Loucy (cell line): ENCODE measurements at regions not wholly inside any gene's neighbourhood (a gene's known extent, or its start where the extent isn't known, plus 50 kb on each side); places are given as distances from the start of the nearest gene placed in this dataset.

Experiments
- H2AFZ ChIP-seq: fragments of 200-600 bp; sonication (generic); 2 replicates; pipeline ENCODE4 v1.6.0; 2016; ENCODE audit warnings: antibody characterized with exemption, mild to moderate bottlenecking, low read length, moderate library complexity
- H3F3A ChIP-seq: fragments of 200-600 bp; 2 replicates; pipeline ENCODE4 v1.6.0; 2016; ENCODE audit warnings: antibody characterized with exemption, low read depth, mild to moderate bottlenecking
- H3K27me3 ChIP-seq: fragments of 200-600 bp; sonication (generic); 2 replicates; pipeline ENCODE4 v1.6.1; 2014; ENCODE audit warnings: low read length, mild to moderate bottlenecking; ENCODE audit not compliant: insufficient read depth, poor library complexity, severe bottlenecking
- H3K36me3 ChIP-seq: fragments of 200-600 bp; sonication (generic); 2 replicates; pipeline ENCODE4 v1.6.1; 2016; ENCODE audit warnings: low read length; ENCODE audit not compliant: insufficient read depth
- H3K4me1 ChIP-seq: fragments of 200-600 bp; sonication (generic); 2 replicates; pipeline ENCODE4 v1.5.1; 2014; ENCODE audit warnings: low read length, mild to moderate bottlenecking; ENCODE audit not compliant: insufficient read depth, poor library complexity, severe bottlenecking
- H3K4me2 ChIP-seq: fragments of 200-600 bp; sonication (generic); 2 replicates; pipeline ENCODE4 v1.6.0; 2014; ENCODE audit warnings: antibody characterized with exemption, low read length, low read depth, mild to moderate bottlenecking; ENCODE audit not compliant: poor library complexity, severe bottlenecking
- H3K4me3 ChIP-seq: fragments of 200-600 bp; sonication (generic); 2 replicates; pipeline ENCODE4 v1.5.1; 2014; ENCODE audit warnings: low read length, mild to moderate bottlenecking, mixed read lengths; ENCODE audit not compliant: poor library complexity, severe bottlenecking
- H3K79me2 ChIP-seq: fragments of 200-600 bp; sonication (generic); 2 replicates; pipeline ENCODE4 v1.6.1; 2014; ENCODE audit warnings: low read length; ENCODE audit not compliant: insufficient read depth
- H3K9ac ChIP-seq: fragments of 200-600 bp; sonication (generic); 2 replicates; pipeline ENCODE4 v1.6.0; 2014; ENCODE audit warnings: mild to moderate bottlenecking, low read depth, low read length, moderate library complexity; ENCODE audit not compliant: poor library complexity, severe bottlenecking
- H3K9me2 ChIP-seq: fragments of 200-600 bp; sonication (generic); replicated peaks from 2 replicates; pipeline ENCODE4 v1.6.1; 2016; ENCODE audit warnings: low read depth, low read length, mixed read lengths
- H3K9me3 ChIP-seq: fragments of 200-600 bp; sonication (generic); 2 replicates; pipeline ENCODE4 v1.6.1; 2014; ENCODE audit warnings: mild to moderate bottlenecking, antibody characterized with exemption, low read length, low read depth; ENCODE audit not compliant: insufficient read depth
- H4K20me1 ChIP-seq: fragments of 200-600 bp; sonication (generic); 2 replicates; pipeline ENCODE4 v1.6.0; 2014; ENCODE audit warnings: antibody characterized with exemption, low read length, mild to moderate bottlenecking; ENCODE audit not compliant: insufficient read depth, poor library complexity, severe bottlenecking
- EZH2phosphoT487 ChIP-seq: fragments of 200-600 bp; IDR thresholded peaks from 2 replicates; pipeline ENCODE4 v1.6.1; 2018; ENCODE audit warnings: antibody characterized with exemption, mild to moderate bottlenecking, moderate library complexity, borderline replicate concordance
- TF ChIP-seq, protein P1 (sequence below): fragments of 200-600 bp; sonication (generic); conservative IDR thresholded peaks from 2 replicates; pipeline ENCODE4 v1.5.1; 2014; ENCODE audit warnings: mild to moderate bottlenecking, antibody characterized with exemption, low read length

- no peak overlapping the region for H3K9ac ChIP-seq
- no peaks in the 10 kb centered on the region for H3K36me3 ChIP-seq
- no peaks in the 10 kb centered on the region for H3K27me3 ChIP-seq
- H2AFZ ChIP-seq, result no peak overlapping the region
- TF ChIP-seq, protein P1, sequence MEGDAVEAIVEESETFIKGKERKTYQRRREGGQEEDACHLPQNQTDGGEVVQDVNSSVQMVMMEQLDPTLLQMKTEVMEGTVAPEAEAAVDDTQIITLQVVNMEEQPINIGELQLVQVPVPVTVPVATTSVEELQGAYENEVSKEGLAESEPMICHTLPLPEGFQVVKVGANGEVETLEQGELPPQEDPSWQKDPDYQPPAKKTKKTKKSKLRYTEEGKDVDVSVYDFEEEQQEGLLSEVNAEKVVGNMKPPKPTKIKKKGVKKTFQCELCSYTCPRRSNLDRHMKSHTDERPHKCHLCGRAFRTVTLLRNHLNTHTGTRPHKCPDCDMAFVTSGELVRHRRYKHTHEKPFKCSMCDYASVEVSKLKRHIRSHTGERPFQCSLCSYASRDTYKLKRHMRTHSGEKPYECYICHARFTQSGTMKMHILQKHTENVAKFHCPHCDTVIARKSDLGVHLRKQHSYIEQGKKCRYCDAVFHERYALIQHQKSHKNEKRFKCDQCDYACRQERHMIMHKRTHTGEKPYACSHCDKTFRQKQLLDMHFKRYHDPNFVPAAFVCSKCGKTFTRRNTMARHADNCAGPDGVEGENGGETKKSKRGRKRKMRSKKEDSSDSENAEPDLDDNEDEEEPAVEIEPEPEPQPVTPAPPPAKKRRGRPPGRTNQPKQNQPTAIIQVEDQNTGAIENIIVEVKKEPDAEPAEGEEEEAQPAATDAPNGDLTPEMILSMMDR, result no peak
- no peak for TF ChIP-seq EZH2phosphoT487
- H4K20me1 ChIP-seq, result no peaks in the 10 kb centered on the region
- H3K9me2 ChIP-seq, result no peaks in the 10 kb centered on the region
- H3K9me3 ChIP-seq, result no peaks in the 10 kb centered on the region
- no peak overlapping the region for H3K4me3 ChIP-seq
- H3K79me2 ChIP-seq, result no peaks in the 10 kb centered on the region
- H3K4me2 ChIP-seq, result no peak overlapping the region
- H3K4me1 ChIP-seq, result no peaks in the 10 kb centered on the region
- no peaks in the 10 kb centered on the region for H3F3A ChIP-seq
Measured at GRCh38 chr16:64196444-64196843, 925.4 kb downstream of the CDH11 start.

- no peaks in the 10 kb centered on the region for H3K79me2 ChIP-seq
- H2AFZ ChIP-seq, result no peak overlapping the region
- no peak overlapping the region for H3K9ac ChIP-seq
- no peaks in the 10 kb centered on the region for H3K27me3 ChIP-seq
- TF ChIP-seq, protein P1, result no peak
- TF ChIP-seq EZH2phosphoT487, result no peak
- no peaks in the 10 kb centered on the region for H3F3A ChIP-seq
- H3K36me3 ChIP-seq, result no peaks in the 10 kb centered on the region
- no peaks in the 10 kb centered on the region for H3K9me3 ChIP-seq
- no peak overlapping the region for H3K4me2 ChIP-seq
- no peak overlapping the region for H3K4me3 ChIP-seq
- no peaks in the 10 kb centered on the region for H3K9me2 ChIP-seq
- H3K4me1 ChIP-seq, result no peaks in the 10 kb centered on the region
- H4K20me1 ChIP-seq, result no peaks in the 10 kb centered on the region
Measured at GRCh38 chr16:64185954-64186353, 935.9 kb downstream of the CDH11 start.

GRCh38 chr16:64184156-64184555 lies 937.7 kb downstream of the CDH11 start:
- no peak overlapping the region for H2AFZ ChIP-seq
- no peaks in the 10 kb centered on the region for H4K20me1 ChIP-seq
- no peak overlapping the region for H3K9ac ChIP-seq

More at GRCh38 chr16:64184156-64184555, 937.7 kb downstream of the CDH11 start:
- no peak overlapping the region for H3K4me3 ChIP-seq
- no peaks in the 10 kb centered on the region for H3K4me1 ChIP-seq
- H3K27me3 ChIP-seq, result no peaks in the 10 kb centered on the region
- H3K36me3 ChIP-seq, result no peaks in the 10 kb centered on the region
- H3K4me2 ChIP-seq, result no peak overlapping the region
- H3K79me2 ChIP-seq, result no peaks in the 10 kb centered on the region
- TF ChIP-seq EZH2phosphoT487, result no peak
- TF ChIP-seq, protein P1, result no peak
- no peaks in the 10 kb centered on the region for H3K9me2 ChIP-seq
- H3F3A ChIP-seq, result no peaks in the 10 kb centered on the region
- H3K9me3 ChIP-seq, result no peaks in the 10 kb centered on the region
